SK-N-SH treated with all-trans-retinoic acid at 6 μM for 48 hours (cell line): ENCODE measurements at regions not wholly inside any gene's neighbourhood (a gene's known extent, or its start where the extent isn't known, plus 50 kb on each side); places are given as distances from the start of the nearest gene placed in this dataset.

ENCODE experiments used
- ATAC-seq: fragments of 200-7000 bp; cut with Tn5 transposase; 3 replicates; pipeline ENCODE4 v1.9.1; 2020; ENCODE audit warnings: mild to moderate bottlenecking, moderate library complexity
- ARNTL ChIP-seq: fragments of 450-650 bp; formaldehyde crosslinking; IDR thresholded peaks from 2 replicates; pipeline ENCODE4 v1.5.0; 2020; ENCODE audit warnings: low read depth, mild to moderate bottlenecking, moderate library complexity, borderline replicate concordance
- CSDC2 ChIP-seq: fragments of 250-450 bp; sonication (Bioruptor Pico); IDR thresholded peaks from 2 replicates; pipeline ENCODE4 v1.5.0; 2020; ENCODE audit warnings: mild to moderate bottlenecking, moderate library complexity
- ESRRG ChIP-seq: fragments of 250-450 bp; sonication (Bioruptor Pico); IDR thresholded peaks from 2 replicates; pipeline ENCODE4 v1.6.1; 2021; ENCODE audit warnings: mild to moderate bottlenecking
- GLIS3 ChIP-seq: fragments of 250-450 bp; sonication (Bioruptor Pico); IDR thresholded peaks from 2 replicates; pipeline ENCODE4 v1.5.0; 2020; ENCODE audit warnings: mild to moderate bottlenecking, moderate library complexity
- ISL1 ChIP-seq: fragments of 250-450 bp; sonication (Bioruptor Pico); IDR thresholded peaks from 2 replicates; pipeline ENCODE4 v2.1.2; 2022; ENCODE audit warnings: mild to moderate bottlenecking, moderate library complexity
- OSR1 ChIP-seq: fragments of 250-450 bp; sonication (Bioruptor Pico); IDR thresholded peaks from 2 replicates; pipeline ENCODE4 v1.8.0; 2022; ENCODE audit warnings: moderate library complexity, mild to moderate bottlenecking, inconsistent platforms
- PPARA ChIP-seq: fragments of 250-450 bp; sonication (Bioruptor Pico); IDR thresholded peaks from 2 replicates; pipeline ENCODE4 v1.5.0; 2020; ENCODE audit warnings: mild to moderate bottlenecking, borderline replicate concordance
- RARB ChIP-seq: fragments of 250-450 bp; sonication (Bioruptor Pico); IDR thresholded peaks from 2 replicates; pipeline ENCODE4 v1.8.0; 2021; ENCODE audit warnings: mild to moderate bottlenecking, moderate library complexity
- SNAI2 ChIP-seq: fragments of 250-450 bp; sonication (Bioruptor Pico); IDR thresholded peaks from 2 replicates; pipeline ENCODE4 v1.5.0; 2020; ENCODE audit warnings: mild to moderate bottlenecking, moderate library complexity
- TCF4 ChIP-seq: fragments of 250-450 bp; sonication (Bioruptor Pico); IDR thresholded peaks from 2 replicates; pipeline ENCODE4 v1.8.0; 2021; ENCODE audit warnings: mild to moderate bottlenecking, moderate library complexity, borderline replicate concordance
- TOX ChIP-seq: fragments of 250-450 bp; sonication (Bioruptor Pico); IDR thresholded peaks from 2 replicates; pipeline ENCODE4 v1.8.0; 2021; ENCODE audit warnings: mild to moderate bottlenecking, moderate library complexity, borderline replicate concordance
- ZC3H10 ChIP-seq: fragments of 250-450 bp; sonication (Bioruptor Pico); IDR thresholded peaks from 2 replicates; pipeline ENCODE4 v1.5.1; 2021; ENCODE audit warnings: mild to moderate bottlenecking, moderate library complexity
- ZFP3 ChIP-seq: fragments of 250-450 bp; sonication (Bioruptor Pico); IDR thresholded peaks from 2 replicates; pipeline ENCODE4 v1.5.0; 2020; ENCODE audit warnings: mild to moderate bottlenecking, moderate library complexity
- ZFP30 ChIP-seq: fragments of 450-650 bp; formaldehyde crosslinking; IDR thresholded peaks from 2 replicates; pipeline ENCODE4 v1.5.0; 2022; ENCODE audit warnings: mild to moderate bottlenecking, moderate library complexity
- ZNF565 ChIP-seq: fragments of 450-650 bp; formaldehyde crosslinking; conservative IDR thresholded peaks from 2 replicates; pipeline ENCODE4 v1.5.0; 2020; ENCODE audit warnings: low read depth, mild to moderate bottlenecking, moderate library complexity
- ZNF70 ChIP-seq: fragments of 450-650 bp; formaldehyde crosslinking; IDR thresholded peaks from 2 replicates; pipeline ENCODE4 v1.5.0; 2020; ENCODE audit warnings: mild to moderate bottlenecking, moderate library complexity
- ZNF8 ChIP-seq: fragments of 450-650 bp; formaldehyde crosslinking; IDR thresholded peaks from 2 replicates; pipeline ENCODE4 v1.5.0; 2020; ENCODE audit warnings: mild to moderate bottlenecking, moderate library complexity
- TF ChIP-seq, protein P1 (sequence below): fragments of 250-450 bp; sonication (Bioruptor Pico); IDR thresholded peaks from 2 replicates; pipeline ENCODE4 v1.8.0; 2020; ENCODE audit warnings: mild to moderate bottlenecking, moderate library complexity, borderline replicate concordance
- TF ChIP-seq, protein P2 (sequence below): fragments of 250-450 bp; sonication (Bioruptor Pico); IDR thresholded peaks from 2 replicates; pipeline ENCODE4 v1.5.1; 2021; ENCODE audit warnings: mild to moderate bottlenecking, moderate library complexity
- TF ChIP-seq, protein P3 (sequence below): fragments of 250-450 bp; sonication (Bioruptor Pico); IDR thresholded peaks from 2 replicates; pipeline ENCODE4 v1.8.0; 2021; ENCODE audit warnings: low read depth, mild to moderate bottlenecking, moderate library complexity, borderline replicate concordance
- TF ChIP-seq, protein P4 (sequence below): fragments of 250-450 bp; sonication (Bioruptor Pico); IDR thresholded peaks from 2 replicates; pipeline ENCODE4 v1.5.0; 2020; ENCODE audit warnings: mild to moderate bottlenecking, moderate library complexity

DNA sequence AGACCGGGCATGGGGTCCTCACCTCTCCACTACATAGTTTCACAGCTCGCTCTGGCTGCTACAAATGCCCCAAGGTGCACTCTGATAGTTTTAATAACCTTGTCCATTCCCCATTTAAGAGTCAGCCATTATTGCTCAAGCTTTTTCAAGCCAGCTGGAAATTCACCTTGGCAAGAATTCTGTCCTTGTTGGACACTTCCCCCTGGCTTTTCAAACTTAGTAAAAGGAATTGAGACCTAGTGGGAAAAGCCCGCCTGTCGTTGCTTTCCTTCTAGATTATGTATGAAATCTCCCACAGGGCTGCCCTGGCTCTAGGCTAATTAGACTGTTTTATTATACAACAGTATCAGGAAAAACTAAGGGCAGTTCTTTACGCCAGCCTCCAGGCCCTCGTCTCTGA lies 293.7 kb upstream of the GADL1 start:
- no peak for ATAC-seq
- TF ChIP-seq, protein P1, sequence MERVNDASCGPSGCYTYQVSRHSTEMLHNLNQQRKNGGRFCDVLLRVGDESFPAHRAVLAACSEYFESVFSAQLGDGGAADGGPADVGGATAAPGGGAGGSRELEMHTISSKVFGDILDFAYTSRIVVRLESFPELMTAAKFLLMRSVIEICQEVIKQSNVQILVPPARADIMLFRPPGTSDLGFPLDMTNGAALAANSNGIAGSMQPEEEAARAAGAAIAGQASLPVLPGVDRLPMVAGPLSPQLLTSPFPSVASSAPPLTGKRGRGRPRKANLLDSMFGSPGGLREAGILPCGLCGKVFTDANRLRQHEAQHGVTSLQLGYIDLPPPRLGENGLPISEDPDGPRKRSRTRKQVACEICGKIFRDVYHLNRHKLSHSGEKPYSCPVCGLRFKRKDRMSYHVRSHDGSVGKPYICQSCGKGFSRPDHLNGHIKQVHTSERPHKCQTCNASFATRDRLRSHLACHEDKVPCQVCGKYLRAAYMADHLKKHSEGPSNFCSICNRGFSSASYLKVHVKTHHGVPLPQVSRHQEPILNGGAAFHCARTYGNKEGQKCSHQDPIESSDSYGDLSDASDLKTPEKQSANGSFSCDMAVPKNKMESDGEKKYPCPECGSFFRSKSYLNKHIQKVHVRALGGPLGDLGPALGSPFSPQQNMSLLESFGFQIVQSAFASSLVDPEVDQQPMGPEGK (CRISPR knock-in tag), result no peak
- TF ChIP-seq ARNTL (CRISPR knock-in tag), result no peak

GRCh38 chr3:31189330-31189729 lies 294.9 kb upstream of the GADL1 start:
- TF ChIP-seq RARB (CRISPR knock-in tag) (no peak), ZNF565 (CRISPR knock-in tag) (no peak), ESRRG (no peak), ZNF70 (CRISPR knock-in tag) (no peak), ZNF8 (no peak), TCF4 (CRISPR knock-in tag) (no peak), TOX (CRISPR knock-in tag) (no peak), ISL1 (CRISPR knock-in tag) (no peak), PPARA (CRISPR knock-in tag) (no peak), ZFP30 (CRISPR knock-in tag) (no peak), GLIS3 (CRISPR knock-in tag) (no peak), CSDC2 (no peak), OSR1 (CRISPR knock-in tag) (no peak), ZFP3 (CRISPR knock-in tag) (no peak)
- TF ChIP-seq, protein P2, sequence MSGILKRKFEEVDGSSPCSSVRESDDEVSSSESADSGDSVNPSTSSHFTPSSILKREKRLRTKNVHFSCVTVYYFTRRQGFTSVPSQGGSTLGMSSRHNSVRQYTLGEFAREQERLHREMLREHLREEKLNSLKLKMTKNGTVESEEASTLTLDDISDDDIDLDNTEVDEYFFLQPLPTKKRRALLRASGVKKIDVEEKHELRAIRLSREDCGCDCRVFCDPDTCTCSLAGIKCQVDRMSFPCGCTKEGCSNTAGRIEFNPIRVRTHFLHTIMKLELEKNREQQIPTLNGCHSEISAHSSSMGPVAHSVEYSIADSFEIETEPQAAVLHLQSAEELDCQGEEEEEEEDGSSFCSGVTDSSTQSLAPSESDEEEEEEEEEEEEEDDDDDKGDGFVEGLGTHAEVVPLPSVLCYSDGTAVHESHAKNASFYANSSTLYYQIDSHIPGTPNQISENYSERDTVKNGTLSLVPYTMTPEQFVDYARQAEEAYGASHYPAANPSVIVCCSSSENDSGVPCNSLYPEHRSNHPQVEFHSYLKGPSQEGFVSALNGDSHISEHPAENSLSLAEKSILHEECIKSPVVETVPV (CRISPR knock-in tag), result no peak
- TF ChIP-seq, protein P1 (CRISPR knock-in tag), result no peak
- TF ChIP-seq, protein P3, sequence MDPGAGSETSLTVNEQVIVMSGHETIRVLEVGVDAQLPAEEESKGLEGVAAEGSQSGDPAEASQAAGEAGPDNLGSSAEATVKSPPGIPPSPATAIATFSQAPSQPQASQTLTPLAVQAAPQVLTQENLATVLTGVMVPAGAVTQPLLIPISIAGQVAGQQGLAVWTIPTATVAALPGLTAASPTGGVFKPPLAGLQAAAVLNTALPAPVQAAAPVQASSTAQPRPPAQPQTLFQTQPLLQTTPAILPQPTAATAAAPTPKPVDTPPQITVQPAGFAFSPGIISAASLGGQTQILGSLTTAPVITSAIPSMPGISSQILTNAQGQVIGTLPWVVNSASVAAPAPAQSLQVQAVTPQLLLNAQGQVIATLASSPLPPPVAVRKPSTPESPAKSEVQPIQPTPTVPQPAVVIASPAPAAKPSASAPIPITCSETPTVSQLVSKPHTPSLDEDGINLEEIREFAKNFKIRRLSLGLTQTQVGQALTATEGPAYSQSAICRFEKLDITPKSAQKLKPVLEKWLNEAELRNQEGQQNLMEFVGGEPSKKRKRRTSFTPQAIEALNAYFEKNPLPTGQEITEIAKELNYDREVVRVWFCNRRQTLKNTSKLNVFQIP (CRISPR knock-in tag), result no peak
- ATAC-seq, result no peak

DNA sequence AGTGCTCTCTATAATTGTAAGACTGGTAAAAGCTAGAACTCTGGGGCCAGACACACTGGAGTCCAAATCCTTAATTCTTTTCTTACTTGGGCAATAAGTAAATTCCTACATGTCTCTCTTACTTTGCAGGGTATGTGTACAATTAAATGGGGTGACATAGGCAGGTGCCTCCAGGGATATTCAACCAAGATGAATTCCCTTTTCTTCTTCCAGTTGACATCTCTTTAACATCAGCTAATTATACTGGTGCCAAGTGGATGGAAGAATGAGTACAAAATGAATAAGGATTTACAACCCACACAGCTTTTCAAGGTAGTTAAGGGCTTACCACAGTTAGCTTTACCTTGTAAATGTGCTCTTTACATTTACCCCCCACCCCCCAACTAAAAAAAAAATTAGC lies 295.5 kb upstream of the GADL1 start:
- TF ChIP-seq RARB (CRISPR knock-in tag), result no peak
- TF ChIP-seq, protein P4, sequence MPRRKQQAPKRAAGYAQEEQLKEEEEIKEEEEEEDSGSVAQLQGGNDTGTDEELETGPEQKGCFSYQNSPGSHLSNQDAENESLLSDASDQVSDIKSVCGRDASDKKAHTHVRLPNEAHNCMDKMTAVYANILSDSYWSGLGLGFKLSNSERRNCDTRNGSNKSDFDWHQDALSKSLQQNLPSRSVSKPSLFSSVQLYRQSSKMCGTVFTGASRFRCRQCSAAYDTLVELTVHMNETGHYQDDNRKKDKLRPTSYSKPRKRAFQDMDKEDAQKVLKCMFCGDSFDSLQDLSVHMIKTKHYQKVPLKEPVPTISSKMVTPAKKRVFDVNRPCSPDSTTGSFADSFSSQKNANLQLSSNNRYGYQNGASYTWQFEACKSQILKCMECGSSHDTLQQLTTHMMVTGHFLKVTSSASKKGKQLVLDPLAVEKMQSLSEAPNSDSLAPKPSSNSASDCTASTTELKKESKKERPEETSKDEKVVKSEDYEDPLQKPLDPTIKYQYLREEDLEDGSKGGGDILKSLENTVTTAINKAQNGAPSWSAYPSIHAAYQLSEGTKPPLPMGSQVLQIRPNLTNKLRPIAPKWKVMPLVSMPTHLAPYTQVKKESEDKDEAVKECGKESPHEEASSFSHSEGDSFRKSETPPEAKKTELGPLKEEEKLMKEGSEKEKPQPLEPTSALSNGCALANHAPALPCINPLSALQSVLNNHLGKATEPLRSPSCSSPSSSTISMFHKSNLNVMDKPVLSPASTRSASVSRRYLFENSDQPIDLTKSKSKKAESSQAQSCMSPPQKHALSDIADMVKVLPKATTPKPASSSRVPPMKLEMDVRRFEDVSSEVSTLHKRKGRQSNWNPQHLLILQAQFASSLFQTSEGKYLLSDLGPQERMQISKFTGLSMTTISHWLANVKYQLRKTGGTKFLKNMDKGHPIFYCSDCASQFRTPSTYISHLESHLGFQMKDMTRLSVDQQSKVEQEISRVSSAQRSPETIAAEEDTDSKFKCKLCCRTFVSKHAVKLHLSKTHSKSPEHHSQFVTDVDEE, result no peak
- no peak for TF ChIP-seq TOX (CRISPR knock-in tag)
- no peak for ATAC-seq

GRCh38 chr3:31191354-31191753 lies 296.9 kb upstream of the GADL1 start:
- no peak for ATAC-seq
- TF ChIP-seq ESRRG (no peak), TOX (CRISPR knock-in tag) (no peak), ZNF565 (CRISPR knock-in tag) (no peak), OSR1 (CRISPR knock-in tag) (no peak), RARB (CRISPR knock-in tag) (no peak), SNAI2 (no peak), CSDC2 (no peak), ZFP3 (CRISPR knock-in tag) (no peak), PPARA (CRISPR knock-in tag) (no peak), ARNTL (CRISPR knock-in tag) (no peak), ZNF70 (CRISPR knock-in tag) (no peak), ZC3H10 (CRISPR knock-in tag) (no peak), ZNF8 (no peak)
- TF ChIP-seq, protein P1 (CRISPR knock-in tag), result no peak
- TF ChIP-seq, protein P2 (CRISPR knock-in tag), result no peak
